GM18867 (cell line): ENCODE measurements at regions not wholly inside any gene's neighbourhood (a gene's known extent, or its start where the extent isn't known, plus 50 kb on each side); places are given as distances from the start of the nearest gene placed in this dataset.
"Not testable (repeated sequence)": the region's sequence is repeated elsewhere in the genome, so short reads cannot be mapped to it uniquely, and the experiment has no call there.

Experiments
- ATAC-seq: cut with Tn5 transposase; IDR thresholded peaks from one replicate; pipeline ENCODE4 v1.9.1; 2021; ENCODE audit warnings: mild to moderate bottlenecking, moderate library complexity; ENCODE audit not compliant: unreplicated experiment

GRCh38 chr10:78096486-78096885 is 62.8 kb downstream of the RPS24 start:
- not testable (repeated sequence) for ATAC-seq

GRCh38 chr10:78102593-78102992 is 68.9 kb downstream of the RPS24 start:
- not testable (repeated sequence) for ATAC-seq

GRCh38 chr10:78109210-78109609 is 75.5 kb downstream of the RPS24 start:
- no peak for ATAC-seq

- no peak for ATAC-seq
Observed at GRCh38 chr10:78115135-78115853, 81.6 kb downstream of the RPS24 start.

GRCh38 chr10:78116361-78116760 is 82.7 kb downstream of the RPS24 start:
- no peak for ATAC-seq

GRCh38 chr10:78118591-78118990 is 84.9 kb downstream of the RPS24 start:
- no peak for ATAC-seq

- no peak for ATAC-seq
Observed at GRCh38 chr10:78121801-78122200, 88.1 kb downstream of the RPS24 start.

- ATAC-seq: no peak
Observed at GRCh38 chr10:78124167-78124566, 90.5 kb downstream of the RPS24 start.

- no peak for ATAC-seq
Observed at GRCh38 chr10:78129211-78129610, 95.5 kb downstream of the RPS24 start.

GRCh38 chr10:78130966-78131710 is 97.5 kb downstream of the RPS24 start:
- ATAC-seq: no peak

- no peak for ATAC-seq
Observed at GRCh38 chr10:78134773-78135306, 101.2 kb downstream of the RPS24 start.

GRCh38 chr10:78137147-78137546 is 103.5 kb downstream of the RPS24 start:
- no peak for ATAC-seq

- ATAC-seq: no peak
Observed at GRCh38 chr10:78139341-78139740, 105.7 kb downstream of the RPS24 start.

GRCh38 chr10:78140066-78140630 is 106.5 kb downstream of the RPS24 start:
- ATAC-seq: no peak

- no peak for ATAC-seq
Observed at GRCh38 chr10:78143576-78143975, 109.9 kb downstream of the RPS24 start.

- no peak for ATAC-seq
Observed at GRCh38 chr10:78146200-78146599, 112.5 kb downstream of the RPS24 start.

- no peak for ATAC-seq
Observed at GRCh38 chr10:78147202-78147601, 113.5 kb downstream of the RPS24 start.

GRCh38 chr10:78148216-78148960 is 114.7 kb downstream of the RPS24 start:
- ATAC-seq: no peak

GRCh38 chr10:78148961-78149612 is 115.4 kb downstream of the RPS24 start:
- no peak for ATAC-seq

GRCh38 chr10:78150756-78151155 is 117.1 kb downstream of the RPS24 start:
- ATAC-seq: no peak

- ATAC-seq: no peak
Observed at GRCh38 chr10:78155722-78156121, 122.1 kb downstream of the RPS24 start.
